ENCODE measurements at regions not wholly inside any gene's neighbourhood (a gene's known extent, or its start where the extent isn't known, plus 50 kb on each side); places are given as distances from the start of the nearest gene placed in this dataset.

DNA sequence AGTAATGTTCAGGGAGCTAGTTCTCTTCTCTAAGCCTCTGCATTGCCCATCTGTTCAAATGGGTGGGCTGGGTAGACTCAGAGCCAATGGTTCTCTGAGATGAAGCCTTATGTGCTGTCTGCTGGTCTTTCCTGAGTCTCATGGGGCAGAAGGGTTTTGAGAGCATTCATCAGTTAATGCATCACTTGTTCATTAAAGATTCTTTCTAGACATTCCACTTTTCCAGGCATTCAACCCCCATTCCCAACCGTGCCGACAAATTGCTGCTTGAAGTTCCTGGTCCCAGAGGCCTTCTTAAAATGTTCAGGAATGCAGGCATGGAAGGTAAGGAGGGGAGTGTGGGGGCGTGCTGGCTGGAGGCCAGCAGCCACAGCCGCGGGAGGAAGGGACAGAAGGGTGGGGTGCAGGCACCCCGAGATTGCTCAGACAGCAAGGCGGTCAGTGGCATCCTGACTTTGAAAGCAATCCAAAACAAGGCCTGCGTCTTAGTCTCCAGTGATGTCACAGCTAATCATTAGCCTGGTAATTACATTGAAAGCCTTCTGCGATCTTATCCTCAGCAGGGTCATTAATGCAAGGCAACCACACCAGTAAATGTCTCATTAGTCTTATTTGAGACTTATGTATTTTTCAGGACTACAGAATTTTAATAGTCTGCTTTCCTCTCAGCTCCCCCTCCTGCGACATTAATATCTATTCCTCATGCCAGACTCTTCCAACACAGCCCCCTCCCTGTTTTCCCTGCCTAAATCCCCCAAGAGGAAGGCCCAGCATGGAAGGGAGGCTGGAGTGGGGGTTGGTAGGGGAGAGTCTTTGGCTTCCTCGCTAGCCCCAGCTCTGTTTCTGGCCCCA is 328.8 kb downstream of the MIAT start:
- FAIRE-seq (no peak), DNase-seq (ENCODE audit: insufficient read length, low spot score) (no peak)
- TF ChIP-seq POLR2A (IDR thresholded peaks at IDR 0.05; ENCODE audit: low read depth, low read length), result no peak

DNA sequence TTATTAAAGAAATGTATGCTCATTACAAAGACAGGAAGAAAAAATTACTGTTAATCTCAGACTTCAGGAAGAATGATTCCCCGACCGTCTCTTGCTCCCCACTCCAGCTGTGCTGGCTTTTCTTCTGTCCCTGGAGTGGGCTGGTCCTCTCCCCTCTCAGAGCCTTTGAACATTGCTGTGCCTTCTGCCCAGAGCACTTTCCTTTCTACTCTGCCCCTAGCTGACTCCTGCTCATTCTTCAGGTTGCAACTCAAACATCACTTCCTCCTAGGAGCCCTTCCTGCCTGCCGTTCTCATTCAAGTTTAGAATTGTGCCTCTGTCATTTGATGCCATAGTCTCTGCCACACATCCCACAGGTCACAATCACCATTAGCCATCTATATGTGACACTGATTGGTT is 329.5 kb downstream of the MIAT start:
- FAIRE-seq (no peak), DNase-seq (ENCODE audit: insufficient read length, low spot score) (no peak)
- no peak for TF ChIP-seq POLR2A (IDR thresholded peaks at IDR 0.05; ENCODE audit: low read depth, low read length)

DNA sequence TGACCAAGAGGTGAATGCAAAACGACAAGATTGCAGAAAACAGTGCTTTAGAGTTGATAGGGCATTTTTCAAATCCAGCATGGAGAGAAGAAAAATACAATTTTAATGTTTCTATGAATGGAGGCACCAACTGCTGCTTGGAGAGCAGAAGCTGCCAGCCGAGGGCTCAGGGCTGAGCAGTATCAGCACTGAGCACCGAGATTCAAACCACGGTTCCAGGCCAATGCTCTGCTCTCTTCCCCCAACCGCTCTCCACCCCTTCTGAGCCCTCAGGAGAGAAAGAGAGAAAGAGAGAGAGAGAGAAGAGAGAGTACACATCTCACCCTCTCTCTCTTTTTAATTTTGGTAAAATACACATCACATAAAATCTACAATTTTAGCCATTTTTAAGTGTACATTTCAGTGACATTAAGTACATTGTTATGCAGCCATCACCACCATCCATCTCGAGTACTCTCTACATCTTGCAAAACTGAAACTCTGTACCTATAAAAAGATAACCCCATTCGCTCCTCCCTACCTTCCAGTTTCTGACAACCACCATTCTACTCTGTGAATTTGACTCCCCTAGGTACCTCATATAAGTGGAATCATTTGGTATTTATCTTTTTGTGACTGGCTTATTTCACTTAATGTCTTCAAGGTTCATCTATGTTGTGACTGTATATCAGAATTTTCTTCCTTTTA is 333.3 kb downstream of the MIAT start:
- TF ChIP-seq POLR2A (IDR thresholded peaks at IDR 0.05; ENCODE audit: low read depth, low read length), result no peak
- no peak for FAIRE-seq
- no peak for DNase-seq (ENCODE audit: insufficient read length, low spot score)

DNA sequence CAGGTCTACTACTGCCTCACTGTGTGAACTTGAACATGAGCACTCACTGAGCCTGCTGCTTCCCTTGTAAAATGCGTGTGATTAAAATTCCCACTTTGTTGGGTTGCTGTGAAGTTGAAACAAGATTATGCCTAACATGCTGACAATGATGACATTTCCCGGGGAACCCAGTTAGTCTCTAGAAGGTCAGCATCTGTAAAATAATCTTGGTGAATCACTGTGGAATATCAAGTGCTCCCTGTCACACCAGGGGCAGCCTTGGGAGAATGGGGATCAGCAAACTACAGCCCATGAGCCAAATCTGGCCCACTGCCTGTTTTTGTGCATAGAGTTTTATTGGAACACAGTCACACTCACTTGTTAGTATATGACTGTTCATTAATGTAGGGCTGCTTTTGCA is 335.2 kb downstream of the MIAT start:
- DNase-seq (ENCODE audit: insufficient read length, low spot score) (no peak), FAIRE-seq (no peak)
- TF ChIP-seq POLR2A (IDR thresholded peaks at IDR 0.05; ENCODE audit: low read depth, low read length), result no peak

DNA sequence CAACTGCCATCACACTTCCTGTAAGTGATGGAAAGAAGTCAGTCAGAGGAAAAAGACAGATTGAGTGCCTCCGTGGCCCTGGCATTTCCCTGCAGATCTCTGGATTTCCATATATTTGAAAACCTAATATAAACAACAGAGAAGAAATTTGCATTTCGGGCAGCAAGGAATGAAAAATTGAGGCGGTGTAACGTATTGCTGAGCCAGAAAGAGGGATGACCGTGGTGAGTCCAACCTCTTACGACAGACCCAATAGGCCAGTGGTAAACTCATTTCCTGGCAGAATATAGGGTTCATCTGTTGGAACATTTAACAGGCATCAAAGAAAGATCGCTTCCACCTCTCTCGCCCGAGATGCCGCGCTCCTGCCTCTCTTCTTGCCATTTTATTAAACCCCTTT is 336.5 kb downstream of the MIAT start:
- TF ChIP-seq POLR2A (IDR thresholded peaks at IDR 0.05; ENCODE audit: low read depth, low read length), result no peak
- FAIRE-seq (no peak), DNase-seq (ENCODE audit: insufficient read length, low spot score) (no peak)

DNA sequence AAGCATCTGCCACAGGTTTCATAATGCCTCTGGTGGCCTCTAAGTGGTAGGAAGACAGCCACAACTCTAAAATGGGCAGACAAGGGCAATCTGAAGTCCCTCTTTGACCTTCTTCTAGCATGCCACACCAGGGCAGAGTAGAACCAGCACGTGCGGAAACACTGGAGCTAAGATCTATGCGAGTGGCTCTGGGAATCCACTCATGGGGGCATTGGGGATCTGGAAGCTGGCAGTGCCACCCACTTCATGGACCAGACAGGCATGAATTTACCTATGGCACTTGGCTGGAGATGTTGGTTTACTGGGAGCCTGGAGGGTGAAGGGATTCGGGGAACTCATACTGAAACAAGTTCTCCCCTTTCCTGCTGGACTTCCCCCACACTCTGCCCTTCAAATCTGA is 337.4 kb downstream of the MIAT start:
- no peak for DNase-seq (ENCODE audit: insufficient read length, low spot score)
- FAIRE-seq, result no peak
- TF ChIP-seq POLR2A (IDR thresholded peaks at IDR 0.05; ENCODE audit: low read depth, low read length), result no peak

DNA sequence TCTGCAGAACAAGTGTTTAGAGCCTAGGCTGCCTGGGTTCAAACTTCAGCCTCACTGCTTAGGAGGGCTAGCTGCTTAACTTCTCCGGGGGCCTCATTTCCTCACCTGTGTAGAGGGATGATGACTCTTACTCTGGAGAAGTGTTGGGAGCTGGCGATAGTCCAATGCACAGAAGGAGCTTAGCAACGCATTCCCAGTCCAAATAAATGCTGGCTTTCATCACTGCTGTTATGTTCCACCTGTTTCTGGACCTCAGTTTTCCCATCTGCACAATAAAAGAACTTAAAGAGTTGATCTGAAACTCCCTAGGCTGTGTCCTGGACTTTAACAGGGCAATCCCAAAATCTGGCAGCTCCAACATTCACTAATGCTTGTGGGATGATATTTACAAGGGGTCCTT is 337.8 kb downstream of the MIAT start:
- no peak for DNase-seq (ENCODE audit: insufficient read length, low spot score)
- FAIRE-seq, result no peak
- TF ChIP-seq POLR2A (IDR thresholded peaks at IDR 0.05; ENCODE audit: low read depth, low read length), result no peak

DNA sequence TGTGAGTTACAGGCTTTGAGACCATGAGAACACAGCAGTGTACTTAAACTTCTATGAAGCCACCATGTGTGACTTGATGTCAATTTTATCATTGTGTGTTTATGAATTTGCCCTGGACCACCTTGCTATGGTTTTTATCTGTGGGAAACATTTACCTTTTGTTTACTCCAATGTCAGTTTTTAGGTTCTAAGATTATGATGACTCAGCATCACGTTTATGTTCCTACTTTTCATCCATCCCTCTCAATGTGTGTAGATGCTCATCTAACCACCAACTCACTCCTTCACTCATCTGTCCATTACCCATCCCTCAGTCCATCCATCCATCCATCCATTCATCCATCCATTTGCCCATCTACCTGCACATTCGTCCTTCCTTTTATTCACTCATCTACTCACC is 338.8 kb downstream of the MIAT start:
- FAIRE-seq, result no peak
- no peak for TF ChIP-seq POLR2A (IDR thresholded peaks at IDR 0.05; ENCODE audit: low read depth, low read length)
- DNase-seq (ENCODE audit: insufficient read length, low spot score), result no peak

DNA sequence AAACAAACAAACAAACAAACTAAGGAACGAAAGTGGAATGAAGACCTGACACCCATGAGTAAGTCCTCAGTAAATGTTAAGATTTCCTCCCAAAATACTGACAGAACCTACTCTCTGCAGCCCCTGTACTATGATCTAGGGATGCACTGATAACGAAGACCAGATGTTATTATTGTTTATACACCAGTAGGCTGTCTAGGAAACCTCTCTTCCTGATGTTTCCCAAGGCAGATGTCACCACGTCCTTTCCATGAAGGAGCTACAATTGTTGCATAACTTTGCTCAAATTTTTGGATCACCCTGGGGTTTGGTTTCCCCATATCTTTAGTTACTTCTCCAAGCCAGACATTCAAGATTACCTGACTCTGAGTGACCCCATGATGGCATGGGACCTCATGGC is 340.7 kb downstream of the MIAT start:
- DNase-seq (ENCODE audit: insufficient read length, low spot score) (no peak), FAIRE-seq (no peak)
- no peak for TF ChIP-seq POLR2A (IDR thresholded peaks at IDR 0.05; ENCODE audit: low read depth, low read length)

DNA sequence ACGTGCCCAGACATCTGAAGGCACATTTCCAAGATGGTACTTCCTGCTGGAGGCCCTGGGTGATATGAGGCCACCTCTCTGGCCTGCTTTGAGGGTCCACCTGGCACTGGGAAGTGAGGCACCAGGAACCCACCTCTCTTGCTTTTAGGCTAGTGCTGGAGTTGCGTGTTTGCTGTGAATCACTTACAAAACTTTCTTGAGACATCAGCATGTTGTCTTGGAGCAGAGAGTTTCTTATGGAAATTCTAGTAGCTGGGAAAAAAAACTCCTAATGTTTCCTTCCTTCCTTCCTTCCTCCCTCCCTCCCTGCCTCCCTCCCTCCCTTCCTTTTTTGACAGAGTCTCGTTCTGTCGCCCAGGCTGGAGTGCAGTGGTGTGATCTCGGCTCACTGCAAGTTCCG is 341.3 kb downstream of the MIAT start:
- no peak for DNase-seq (ENCODE audit: insufficient read length, low spot score)
- no peak for TF ChIP-seq POLR2A (IDR thresholded peaks at IDR 0.05; ENCODE audit: low read depth, low read length)
- no peak for FAIRE-seq

DNA sequence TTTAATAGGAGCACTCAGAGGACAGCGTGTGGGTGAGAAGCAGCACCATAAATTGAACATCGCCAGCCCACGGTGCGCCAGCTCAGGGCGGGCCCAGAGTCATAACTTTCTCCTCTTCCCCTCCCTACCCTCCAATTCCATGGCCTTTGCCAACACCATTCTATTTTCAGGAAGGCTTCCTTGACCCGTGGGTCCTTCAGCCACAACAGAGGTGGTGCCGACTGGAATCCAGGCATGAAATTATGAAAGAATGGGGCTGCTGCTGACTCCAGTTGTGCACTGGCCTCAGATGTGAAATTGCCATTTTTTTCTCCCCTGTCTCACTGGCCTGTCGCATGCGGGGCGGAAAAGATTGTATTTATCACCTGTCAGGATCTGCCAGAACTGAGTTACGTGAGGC is 345.9 kb downstream of the MIAT start:
- FAIRE-seq, result no peak
- no peak for TF ChIP-seq POLR2A (IDR thresholded peaks at IDR 0.05; ENCODE audit: low read depth, low read length)
- DNase-seq (ENCODE audit: insufficient read length, low spot score), result no peak

DNA sequence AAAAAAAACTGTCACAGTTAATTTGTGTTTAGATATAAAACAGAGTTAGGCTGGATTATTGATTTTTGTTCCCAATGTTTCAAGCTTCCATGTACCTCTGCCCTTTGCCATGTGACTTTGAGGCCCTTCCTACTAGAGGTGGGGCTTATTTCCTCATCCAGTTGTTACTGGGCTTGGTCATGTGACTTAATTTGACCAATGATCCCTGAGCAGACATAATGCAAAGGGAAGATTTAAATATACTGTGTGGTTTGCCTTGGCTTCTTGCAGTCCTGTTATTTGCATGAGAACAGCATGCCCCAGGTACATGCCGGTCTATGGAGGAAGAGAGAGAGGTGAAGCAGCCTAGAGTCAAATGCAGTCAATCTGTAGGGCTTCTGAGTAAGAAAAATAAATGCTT is 347.0 kb downstream of the MIAT start:
- no peak for FAIRE-seq
- no peak for TF ChIP-seq POLR2A (IDR thresholded peaks at IDR 0.05; ENCODE audit: low read depth, low read length)
- no peak for DNase-seq (ENCODE audit: insufficient read length, low spot score)

DNA sequence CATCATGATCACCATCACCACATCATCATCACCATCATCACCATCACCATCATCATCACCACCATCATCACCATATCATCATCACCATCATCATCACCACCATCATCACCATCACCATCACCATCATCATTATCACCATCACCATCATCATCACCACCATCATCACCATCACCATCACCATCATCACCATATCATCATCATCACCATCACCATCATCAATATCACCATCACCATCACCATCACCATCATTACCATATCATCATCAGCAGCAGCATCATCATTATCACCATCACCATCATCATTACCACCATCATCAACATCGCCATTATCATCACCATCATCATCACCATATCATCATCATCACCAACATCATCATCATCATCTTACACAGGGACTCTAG is 351.1 kb downstream of the MIAT start:
- FAIRE-seq (no peak), DNase-seq (ENCODE audit: insufficient read length, low spot score) (no peak)
- no peak for TF ChIP-seq POLR2A (IDR thresholded peaks at IDR 0.05; ENCODE audit: low read depth, low read length)

DNA sequence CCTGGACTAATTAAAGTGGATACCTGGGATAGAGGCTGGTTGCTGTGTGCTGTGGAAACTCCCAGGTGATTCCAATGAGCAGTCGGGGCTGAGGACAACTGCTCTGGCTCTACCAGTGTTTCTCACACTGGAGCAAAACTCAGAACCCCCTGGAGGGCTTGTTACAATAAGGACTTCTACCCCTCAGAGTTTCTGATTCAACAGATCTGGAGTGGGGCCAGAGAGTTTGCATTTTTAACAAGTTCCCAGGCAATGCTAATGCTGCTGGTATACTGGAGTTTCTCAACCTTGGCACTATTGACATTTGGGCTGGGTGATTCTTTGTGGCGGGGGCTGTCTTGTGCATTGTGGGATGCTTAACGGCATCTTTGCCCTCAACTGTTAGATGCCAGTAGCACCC is 353.7 kb downstream of the MIAT start:
- no peak for FAIRE-seq
- DNase-seq (ENCODE audit: insufficient read length, low spot score), result no peak

DNA sequence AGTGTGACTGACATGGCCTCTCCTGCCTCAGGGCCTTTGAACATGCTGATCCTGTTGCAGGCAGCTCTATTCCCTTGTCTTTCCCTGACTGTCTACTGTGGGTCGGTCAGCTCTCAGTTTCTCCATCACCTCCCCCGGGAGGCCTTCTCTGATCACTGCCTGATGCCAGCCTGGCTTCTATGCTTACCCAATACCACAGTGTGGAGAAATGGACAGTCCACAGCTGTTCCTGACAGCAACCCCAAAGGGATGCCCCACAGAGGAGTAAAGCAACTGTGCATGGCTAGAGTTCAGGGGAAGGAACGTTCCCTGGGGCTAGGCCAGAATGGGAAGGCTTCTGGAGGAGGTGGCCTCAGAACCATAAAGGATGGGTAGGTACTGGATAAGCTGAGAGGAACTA is 354.3 kb downstream of the MIAT start:
- DNase-seq (ENCODE audit: insufficient read length, low spot score) (no peak), FAIRE-seq (no peak)
- no peak for TF ChIP-seq POLR2A (IDR thresholded peaks at IDR 0.05; ENCODE audit: low read depth, low read length)

More for the DNA sequence above, 353.7 kb downstream of the MIAT start:
- no peak for TF ChIP-seq POLR2A (IDR thresholded peaks at IDR 0.05; ENCODE audit: low read depth, low read length)
